ENCODE measurements at regions not wholly inside any gene's neighbourhood (a gene's known extent, or its start where the extent isn't known, plus 50 kb on each side); places are given as distances from the start of the nearest gene placed in this dataset.

GRCh38 chr6:16966791-16967469 lies 134.9 kb upstream of the STMND1 start:
- no peak overlapping the region for H2AFZ ChIP-seq (ENCODE audit: low read length)
- no peak overlapping the region for H3K9ac ChIP-seq (ENCODE audit: low read depth, low read length, poor library complexity, severe bottlenecking)
- no peaks in the 10 kb centered on the region for H3K9me3 ChIP-seq (ENCODE audit: insufficient read depth, low read depth, low read length)
- H3K9me2 ChIP-seq (replicated peaks; ENCODE audit: low read depth, low read length), result no peaks in the 10 kb centered on the region
- H3F3A ChIP-seq (ENCODE audit: low read depth), result no peaks in the 10 kb centered on the region
- no peaks in the 10 kb centered on the region for H3K36me3 ChIP-seq (ENCODE audit: insufficient read depth, low read length)
- no peak overlapping the region for H3K4me3 ChIP-seq (ENCODE audit: low read length, poor library complexity, severe bottlenecking)
- no peaks in the 10 kb centered on the region for H4K20me1 ChIP-seq (ENCODE audit: insufficient read depth, low read length, poor library complexity, severe bottlenecking)
- no peak overlapping the region for H3K4me2 ChIP-seq (ENCODE audit: low read depth, low read length, poor library complexity, severe bottlenecking)
- TF ChIP-seq CTCF (conservative IDR thresholded peaks at IDR 0.05; ENCODE audit: low read length) (no peak), EZH2phosphoT487 (IDR thresholded peaks at IDR 0.05; ENCODE audit: borderline replicate concordance) (no peak)
- H3K27me3 ChIP-seq (ENCODE audit: insufficient read depth, low read length, poor library complexity, severe bottlenecking), result no peaks in the 10 kb centered on the region
- no peaks in the 10 kb centered on the region for H3K79me2 ChIP-seq (ENCODE audit: insufficient read depth, low read length)
- peaks cover 28% of the 10 kb centered on the region for H3K4me1 ChIP-seq (ENCODE audit: insufficient read depth, low read length, poor library complexity, severe bottlenecking)

DNA sequence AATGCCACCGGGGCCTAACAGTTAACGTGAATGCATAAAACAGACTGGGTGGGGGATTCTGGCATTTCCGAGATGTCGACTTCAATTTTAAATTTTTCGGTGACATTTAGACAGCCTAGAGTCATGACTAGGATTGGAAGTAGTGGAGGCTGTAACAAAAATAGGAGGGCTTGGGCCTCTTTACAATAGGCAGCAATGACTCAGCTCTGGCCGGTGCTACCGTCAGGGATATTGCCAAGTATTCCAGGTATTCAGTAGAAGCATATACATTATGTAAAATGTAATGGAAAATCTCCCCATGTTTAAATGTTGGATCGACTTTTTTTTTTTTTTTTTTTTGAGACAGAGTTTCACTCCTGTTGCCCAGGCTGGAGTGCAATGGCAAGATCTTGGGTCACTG lies 136.2 kb upstream of the STMND1 start:
- H3K4me3 ChIP-seq (ENCODE audit: low read length, poor library complexity, severe bottlenecking), result no peak overlapping the region
- no peaks in the 10 kb centered on the region for H3K9me2 ChIP-seq (replicated peaks; ENCODE audit: low read depth, low read length)
- H3K9me3 ChIP-seq (ENCODE audit: insufficient read depth, low read depth, low read length), result no peaks in the 10 kb centered on the region
- H3K36me3 ChIP-seq (ENCODE audit: insufficient read depth, low read length), result no peaks in the 10 kb centered on the region
- peaks cover 28% of the 10 kb centered on the region for H3K4me1 ChIP-seq (ENCODE audit: insufficient read depth, low read length, poor library complexity, severe bottlenecking)
- H2AFZ ChIP-seq (ENCODE audit: low read length), result peak overlapping the region; percentile 58; the same call in 1 of the 2 replicates
- H3K9ac ChIP-seq (ENCODE audit: low read depth, low read length, poor library complexity, severe bottlenecking), result no peak overlapping the region
- TF ChIP-seq CTCF (conservative IDR thresholded peaks at IDR 0.05; ENCODE audit: low read length) (no peak), EZH2phosphoT487 (IDR thresholded peaks at IDR 0.05; ENCODE audit: borderline replicate concordance) (no peak)
- no peaks in the 10 kb centered on the region for H4K20me1 ChIP-seq (ENCODE audit: insufficient read depth, low read length, poor library complexity, severe bottlenecking)
- no peak overlapping the region for H3K4me2 ChIP-seq (ENCODE audit: low read depth, low read length, poor library complexity, severe bottlenecking)
- no peaks in the 10 kb centered on the region for H3K27me3 ChIP-seq (ENCODE audit: insufficient read depth, low read length, poor library complexity, severe bottlenecking)
- H3K79me2 ChIP-seq (ENCODE audit: insufficient read depth, low read length), result no peaks in the 10 kb centered on the region
- H3F3A ChIP-seq (ENCODE audit: low read depth), result no peaks in the 10 kb centered on the region

DNA sequence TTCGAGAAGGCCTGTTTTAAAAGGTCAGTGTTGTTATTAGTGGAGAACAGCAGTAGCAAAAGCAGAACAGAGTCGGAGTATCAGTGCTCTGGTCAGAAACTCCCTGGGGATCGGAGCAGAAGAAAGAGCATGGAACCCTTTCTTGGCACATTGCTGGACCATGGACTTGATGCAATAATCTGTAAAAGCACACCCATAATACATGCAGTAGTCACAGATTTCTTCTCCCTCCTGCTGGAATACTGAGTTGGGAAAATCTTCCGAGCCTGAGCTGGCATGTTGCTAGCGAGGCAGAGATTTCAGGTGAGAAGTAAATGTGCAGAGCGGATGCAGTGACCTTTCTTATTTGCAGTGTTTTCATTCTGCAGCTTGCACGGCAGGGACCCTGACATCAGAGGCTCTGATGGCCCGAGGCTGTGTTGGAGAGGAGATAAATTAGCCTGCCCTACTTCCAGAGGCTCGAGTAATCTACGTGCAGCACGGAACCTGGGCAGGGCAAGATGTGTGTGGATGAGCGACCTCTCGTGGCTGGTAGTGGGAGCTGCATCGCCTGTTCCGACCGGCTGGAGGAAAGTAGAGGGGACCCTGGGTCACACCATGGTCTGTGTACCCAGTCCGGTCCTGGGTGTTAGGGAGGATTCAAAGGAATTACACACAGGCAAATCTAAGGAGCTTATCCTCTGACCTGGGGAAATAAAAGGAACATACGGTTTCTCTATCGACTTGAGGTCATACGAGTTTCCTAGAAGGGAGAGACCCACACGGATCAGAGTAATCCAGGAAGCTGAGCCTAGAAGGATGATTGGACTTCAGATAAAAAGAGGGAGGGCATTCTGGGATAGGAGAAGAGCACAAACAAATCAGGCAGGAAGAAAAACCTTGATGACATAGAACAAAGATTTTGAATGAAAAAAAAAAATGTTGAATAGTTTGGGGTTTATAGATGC lies 137.0 kb upstream of the STMND1 start:
- no peaks in the 10 kb centered on the region for H3K79me2 ChIP-seq (ENCODE audit: insufficient read depth, low read length)
- H3K4me3 ChIP-seq (ENCODE audit: low read length, poor library complexity, severe bottlenecking), result no peak overlapping the region
- no peaks in the 10 kb centered on the region for H3K36me3 ChIP-seq (ENCODE audit: insufficient read depth, low read length)
- no peaks in the 10 kb centered on the region for H3K9me2 ChIP-seq (replicated peaks; ENCODE audit: low read depth, low read length)
- peak overlapping the region; percentile 42 for H3K4me2 ChIP-seq (ENCODE audit: low read depth, low read length, poor library complexity, severe bottlenecking)
- no peak overlapping the region for H3K9ac ChIP-seq (ENCODE audit: low read depth, low read length, poor library complexity, severe bottlenecking)
- peak overlapping the region; percentile 58 for H2AFZ ChIP-seq (ENCODE audit: low read length)
- H4K20me1 ChIP-seq (ENCODE audit: insufficient read depth, low read length, poor library complexity, severe bottlenecking), result no peaks in the 10 kb centered on the region
- no peaks in the 10 kb centered on the region for H3K9me3 ChIP-seq (ENCODE audit: insufficient read depth, low read depth, low read length)
- no peaks in the 10 kb centered on the region for H3K27me3 ChIP-seq (ENCODE audit: insufficient read depth, low read length, poor library complexity, severe bottlenecking)
- H3K4me1 ChIP-seq (ENCODE audit: insufficient read depth, low read length, poor library complexity, severe bottlenecking), result peaks cover 22% of the 10 kb centered on the region
- H3F3A ChIP-seq (ENCODE audit: low read depth), result no peaks in the 10 kb centered on the region
- TF ChIP-seq CTCF (conservative IDR thresholded peaks at IDR 0.05; ENCODE audit: low read length) (peak; percentile 97), EZH2phosphoT487 (IDR thresholded peaks at IDR 0.05; ENCODE audit: borderline replicate concordance) (no peak)
